Sciatic nerve (tissue), 2 donors: ENCODE measurements at regions not wholly inside any gene's neighbourhood (a gene's known extent, or its start where the extent isn't known, plus 50 kb on each side); places are given as distances from the start of the nearest gene placed in this dataset.

Experiments used
- ATAC-seq: fragments of 200-7000 bp; cut with Tn5 transposase; one replicate; pipeline ENCODE4 v1.9.1; 2020; ENCODE audit warnings: mild to moderate bottlenecking, moderate library complexity
- DNase-seq: peaks from one replicate; pipeline ENCODE4 v3.0.0-alpha.2; 2020; ENCODE audit warnings: low spot score
- intact Hi-C: fragments of 100-400 bp; cut with DNase I; formaldehyde crosslinking; loops from one replicate; pipeline ENCODE4 v1.14.2; 2022
- donor health status: DM: no; HTN: no; CAD: no.
- donor health status: DM: no; HTN: no; CAD: no.

- DNase-seq (no peak), ATAC-seq (no peak)
- intact Hi-C loops: loop anchor here (5.0 to 10.0 kb wide), 3 partner anchors 75 to 1927 kb away; no protein-coding TSS in a partner anchor
These were observed 50.5 kb upstream of the FRMD1 start for GRCh38 chr6:168129292-168130167.

DNA sequence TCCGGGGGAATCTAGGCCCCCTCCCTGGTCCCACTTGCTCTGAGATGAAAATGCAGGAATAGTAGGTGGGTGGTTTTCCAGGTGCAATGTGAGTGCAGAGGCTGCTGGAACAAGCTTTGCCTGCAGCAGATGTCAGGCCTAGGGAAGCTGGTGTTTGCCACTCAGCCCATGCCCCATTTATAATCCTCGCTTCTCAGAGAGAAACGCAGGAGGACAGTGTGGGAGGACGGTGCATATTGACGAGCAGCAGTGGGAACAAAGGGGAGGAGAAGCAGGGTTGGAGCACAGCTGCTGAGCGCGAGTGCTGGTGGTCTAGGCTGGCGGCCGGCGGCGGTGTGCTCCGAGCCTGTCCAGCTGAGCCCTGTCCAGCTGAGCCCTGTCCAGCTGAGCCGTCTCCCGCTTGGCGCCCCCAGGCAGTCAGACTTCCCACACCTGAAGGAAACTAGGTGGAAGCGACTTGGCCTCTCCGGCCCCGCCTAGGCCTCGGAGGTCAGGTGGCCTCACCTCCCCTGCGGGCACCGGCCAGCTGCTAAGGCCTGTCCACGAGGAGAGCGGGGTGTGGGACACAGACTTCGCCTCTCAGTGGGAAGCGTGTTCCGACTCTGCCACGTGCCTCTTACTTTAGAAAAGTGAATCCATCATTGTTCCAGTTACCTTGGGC, 49.7 kb upstream of the FRMD1 start:
- intact Hi-C loops: loop anchor here (5.0 to 10.0 kb wide), 2 partner anchors 74 to 1926 kb away; no protein-coding TSS in a partner anchor
- DNase-seq: no peak

More for the DNA sequence above, 49.7 kb upstream of the FRMD1 start:
- no peak for ATAC-seq
